CD4-positive, alpha-beta T cell (primary cell): ENCODE measurements at regions not wholly inside any gene's neighbourhood (a gene's known extent, or its start where the extent isn't known, plus 50 kb on each side); places are given as distances from the start of the nearest gene placed in this dataset.

ENCODE experiments used
- ATAC-seq: fragments of 200-7000 bp; cut with Tn5 transposase; one replicate; pipeline ENCODE4 v1.10.0; 2022; ENCODE audit warnings: mild to moderate bottlenecking; ENCODE audit not compliant: poor library complexity
- CTCF ChIA-PET: fragments of 350-600 bp; sonication (Branson Sonifier 250); formaldehyde crosslinking; loops from one replicate; lab custom pipeline; 2021; ENCODE audit warnings: antibody characterized with exemption, inconsistent platforms; lab: Charles Lee
- POLR2A ChIA-PET: fragments of 350-600 bp; sonication (Branson Sonifier 250); formaldehyde crosslinking; loops from one replicate; lab custom pipeline; 2021; ENCODE audit warnings: antibody characterized with exemption, inconsistent platforms; lab: Charles Lee
- DNase-seq, 14 experiments: peaks; one replicate each; pipeline ENCODE4 v3.0.0-alpha.2; 2013 to 2020; ENCODE audit warnings: mixed read lengths in 2 of 14
- H3K27ac ChIP-seq, 2 donors: one replicate each; pipeline versions ENCODE4 v1.5.1 to v1.7.0; 2013; ENCODE audit warnings: low read length in 2 of 2, low read depth in 1 of 2, mild to moderate bottlenecking in 1 of 2
- H3K27me3 ChIP-seq, 2 experiments: 1 replicate in 1 of 2; 2 replicates in 1 of 2; pipeline versions ENCODE4 v1.6.1 to v1.7.0; 2013; ENCODE audit warnings: low read length in 2 of 2, control low read depth in 1 of 2, mild to moderate bottlenecking in 1 of 2, moderate library complexity in 1 of 2; ENCODE audit not compliant: insufficient read depth in 2 of 2, control insufficient read depth in 1 of 2
- H3K36me3 ChIP-seq: one replicate; pipeline ENCODE4 v1.6.1; 2013; ENCODE audit warnings: low read length, control low read depth; ENCODE audit not compliant: insufficient read depth
- H3K4me1 ChIP-seq: one replicate; pipeline ENCODE4 v1.6.1; 2013; ENCODE audit warnings: low read length, control low read depth; ENCODE audit not compliant: insufficient read depth
- H3K4me3 ChIP-seq: one replicate; pipeline ENCODE4 v1.5.1; 2013; ENCODE audit warnings: mild to moderate bottlenecking, low read length, moderate library complexity
- H3K9me3 ChIP-seq, 2 experiments: 1 replicate in 1 of 2; 2 replicates in 1 of 2; pipeline versions ENCODE4 v1.6.1 to v1.7.0; 2013; ENCODE audit warnings: low read length in 2 of 2, mild to moderate bottlenecking in 2 of 2, control low read depth in 1 of 2, moderate library complexity in 1 of 2; ENCODE audit not compliant: control insufficient read depth in 1 of 2, insufficient read depth in 1 of 2
- H3K27ac Mint-ChIP-seq: one replicate; pipeline ENCODE4 v1.8.0; 2020; ENCODE audit warnings: mixed read lengths
- H3K27me3 Mint-ChIP-seq: one replicate; pipeline ENCODE4 v1.8.0; 2021; ENCODE audit warnings: mixed read lengths
- H3K36me3 Mint-ChIP-seq: one replicate; pipeline ENCODE4 v1.8.0; 2021; ENCODE audit warnings: low read depth, mixed read lengths
- H3K4me1 Mint-ChIP-seq: one replicate; pipeline ENCODE4 v1.8.0; 2021; ENCODE audit warnings: low read depth, mixed read lengths
- H3K4me3 Mint-ChIP-seq: one replicate; pipeline ENCODE4 v1.8.0; 2020; ENCODE audit warnings: mild to moderate bottlenecking, mixed read lengths
- H3K9me3 Mint-ChIP-seq: one replicate; pipeline ENCODE4 v1.8.0; 2020; ENCODE audit warnings: mixed read lengths
- intact Hi-C, 2 experiments: fragments of 100-400 bp; cut with DNase I in 1 of 2; cut with micrococcal nuclease in 1 of 2; formaldehyde crosslinking; loops; one replicate each; pipeline versions ENCODE4 v1.15.1 to v1.9.0; 2023 to 2025; cut with DNase I, micrococcal nuclease
- TF ChIP-seq, protein P1 (sequence below): fragments of 200-600 bp; IDR thresholded peaks from one replicate; pipeline ENCODE4 v1.8.0; 2022; ENCODE audit warnings: antibody characterized with exemption, mild to moderate bottlenecking

DNA sequence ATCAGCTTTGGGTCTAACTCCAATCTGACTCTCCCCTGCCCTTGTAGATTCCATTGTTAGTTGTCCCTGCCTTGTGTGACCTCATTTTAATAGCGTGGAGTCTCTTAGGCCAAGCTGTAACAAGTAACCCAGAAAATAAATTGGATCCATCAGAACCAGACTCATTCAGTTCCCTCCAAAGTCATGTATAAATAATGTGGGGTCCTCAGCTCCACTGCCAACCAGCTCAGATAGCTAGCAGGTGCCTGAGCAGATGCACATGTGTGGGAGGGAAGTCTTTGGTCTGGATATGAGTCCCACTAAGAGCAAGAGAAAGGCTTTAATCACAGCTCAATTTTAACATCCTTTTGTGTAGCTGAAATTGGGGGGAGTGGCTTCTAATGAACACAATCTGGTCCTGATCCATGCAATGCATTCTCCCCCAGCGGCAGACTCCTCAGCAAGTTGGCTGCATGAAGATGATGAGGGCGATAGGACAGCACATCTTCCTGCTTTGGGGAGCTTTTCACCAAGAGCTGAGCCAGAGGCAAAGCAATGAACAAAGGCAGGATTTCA is 151.6 kb downstream of the ABCC12 start:
- DNase-seq (no peak), ATAC-seq (no peak)
- Mint-ChIP-seq H3K9me3 (peaks cover 2% of the 10 kb centered on the region), H3K4me1 (no peaks in the 10 kb centered on the region), H3K27me3 (peaks cover 4% of the 10 kb centered on the region), H3K4me3 (no peak overlapping the region), H3K27ac (no peak overlapping the region), H3K36me3 (no peaks in the 10 kb centered on the region)
- ChIA-PET POLR2A (no interaction called here), CTCF (no interaction called here)
- Histone ChIP-seq H3K36me3 (no peaks in the 10 kb centered on the region), H3K4me1 (no peaks in the 10 kb centered on the region), H3K4me3 (no peak overlapping the region), H3K9me3 (peaks cover 0 to 14% of the 10 kb centered on the region in 2 experiments), H3K27ac (no peak overlapping the region), H3K27me3 (no peaks in the 10 kb centered on the region)
- TF ChIP-seq, protein P1, sequence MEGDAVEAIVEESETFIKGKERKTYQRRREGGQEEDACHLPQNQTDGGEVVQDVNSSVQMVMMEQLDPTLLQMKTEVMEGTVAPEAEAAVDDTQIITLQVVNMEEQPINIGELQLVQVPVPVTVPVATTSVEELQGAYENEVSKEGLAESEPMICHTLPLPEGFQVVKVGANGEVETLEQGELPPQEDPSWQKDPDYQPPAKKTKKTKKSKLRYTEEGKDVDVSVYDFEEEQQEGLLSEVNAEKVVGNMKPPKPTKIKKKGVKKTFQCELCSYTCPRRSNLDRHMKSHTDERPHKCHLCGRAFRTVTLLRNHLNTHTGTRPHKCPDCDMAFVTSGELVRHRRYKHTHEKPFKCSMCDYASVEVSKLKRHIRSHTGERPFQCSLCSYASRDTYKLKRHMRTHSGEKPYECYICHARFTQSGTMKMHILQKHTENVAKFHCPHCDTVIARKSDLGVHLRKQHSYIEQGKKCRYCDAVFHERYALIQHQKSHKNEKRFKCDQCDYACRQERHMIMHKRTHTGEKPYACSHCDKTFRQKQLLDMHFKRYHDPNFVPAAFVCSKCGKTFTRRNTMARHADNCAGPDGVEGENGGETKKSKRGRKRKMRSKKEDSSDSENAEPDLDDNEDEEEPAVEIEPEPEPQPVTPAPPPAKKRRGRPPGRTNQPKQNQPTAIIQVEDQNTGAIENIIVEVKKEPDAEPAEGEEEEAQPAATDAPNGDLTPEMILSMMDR = no peak
- intact Hi-C loops = no loop called here

DNA sequence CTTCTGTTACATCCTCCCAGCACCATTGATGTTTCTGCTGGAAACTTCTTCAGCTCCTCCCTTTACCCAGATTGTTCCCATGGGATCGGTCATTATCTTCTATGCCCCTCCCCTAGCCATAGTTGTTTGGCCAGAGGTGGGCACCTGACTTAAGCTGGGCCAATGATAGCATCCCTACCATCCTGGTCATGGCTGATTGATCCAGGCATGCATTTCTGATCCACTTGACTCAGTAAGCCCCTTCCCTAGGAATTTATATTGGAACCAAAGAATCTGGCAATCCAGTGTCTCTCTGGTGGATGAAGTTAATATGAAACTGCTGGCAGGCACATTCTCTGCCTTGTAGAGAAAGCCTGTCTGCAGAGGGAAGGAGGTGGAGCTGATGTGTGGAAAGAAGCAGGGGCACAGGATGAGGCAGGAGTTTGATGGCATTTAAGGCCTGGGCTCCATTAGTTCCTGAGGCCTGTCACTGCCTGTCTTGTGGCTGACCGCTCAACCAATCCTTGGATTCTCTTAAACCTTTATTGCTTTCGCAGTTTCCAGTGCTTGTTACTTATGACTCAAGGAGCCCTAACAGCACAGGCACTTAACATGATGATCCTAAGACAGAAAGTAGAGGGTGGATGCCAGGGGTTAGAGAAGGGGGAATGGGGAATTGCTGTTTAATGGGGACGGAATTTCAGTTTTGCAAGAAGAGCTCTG is 152.4 kb downstream of the ABCC12 start:
- TF ChIP-seq, protein P1 = no peak
- Mint-ChIP-seq H3K36me3 (no peaks in the 10 kb centered on the region), H3K27ac (no peak overlapping the region), H3K9me3 (peaks cover 2% of the 10 kb centered on the region), H3K4me3 (no peak overlapping the region), H3K4me1 (no peaks in the 10 kb centered on the region), H3K27me3 (peaks cover 4% of the 10 kb centered on the region)
- Histone ChIP-seq H3K27ac (no peak overlapping the region), H3K27me3 (no peaks in the 10 kb centered on the region), H3K4me1 (no peaks in the 10 kb centered on the region), H3K4me3 (no peak overlapping the region), H3K36me3 (no peaks in the 10 kb centered on the region), H3K9me3 (peaks cover 0 to 14% of the 10 kb centered on the region in 2 experiments)
- DNase-seq (no peak), ATAC-seq (no peak)
- ChIA-PET POLR2A (no interaction called here), CTCF (no interaction called here)
- intact Hi-C loops = no loop called here

DNA sequence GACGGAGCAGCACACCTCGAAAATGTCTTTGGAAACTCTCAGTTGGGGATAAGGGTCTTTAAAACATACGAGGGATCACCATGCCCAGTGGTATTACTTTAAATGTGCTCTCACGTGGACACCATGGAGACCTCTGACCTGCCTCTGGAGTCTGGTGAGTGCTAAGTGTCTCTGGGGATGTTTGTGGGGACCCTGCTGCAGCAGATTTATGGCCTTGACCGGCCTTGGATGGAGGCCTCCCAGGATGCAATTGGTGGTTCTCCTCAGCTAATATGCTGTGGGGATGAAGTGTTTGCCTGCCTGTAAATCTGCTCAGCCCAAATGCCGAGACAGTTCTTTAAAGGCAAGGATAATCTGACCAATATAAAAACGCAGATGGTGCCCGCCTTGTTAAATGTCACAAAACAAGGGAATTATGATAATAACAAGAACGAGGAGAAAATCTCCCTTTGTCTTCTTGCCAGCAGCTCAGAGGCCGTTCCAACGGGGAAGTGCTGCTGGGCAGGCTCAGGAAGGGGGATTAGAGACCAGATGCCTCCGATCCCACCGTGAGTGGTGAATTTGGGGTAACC is 154.4 kb downstream of the ABCC12 start:
- H3K36me3 Mint-ChIP-seq = no peaks in the 10 kb centered on the region

More for the DNA sequence above, 154.4 kb downstream of the ABCC12 start:
- Mint-ChIP-seq H3K9me3 (peaks cover under 1% of the 10 kb centered on the region), H3K4me3 (no peak overlapping the region), H3K4me1 (no peaks in the 10 kb centered on the region), H3K27ac (no peak overlapping the region), H3K27me3 (peaks cover 4% of the 10 kb centered on the region)
- H3K27me3 ChIP-seq = no peaks in the 10 kb centered on the region
- POLR2A ChIA-PET = no interaction called here
- H3K36me3 ChIP-seq = no peaks in the 10 kb centered on the region
- ATAC-seq (no peak), DNase-seq (no peak)
- no peaks in the 10 kb centered on the region for H3K4me1 ChIP-seq
- H3K9me3 ChIP-seq = peaks cover 0 to 14% of the 10 kb centered on the region in 2 experiments
- no peak overlapping the region for H3K27ac ChIP-seq
- CTCF ChIA-PET = no interaction called here
- intact Hi-C loops = no loop called here
- TF ChIP-seq, protein P1 = no peak
- no peak overlapping the region for H3K4me3 ChIP-seq
